ENCODE measurements at regions not wholly inside any gene's neighbourhood (a gene's known extent, or its start where the extent isn't known, plus 50 kb on each side); places are given as distances from the start of the nearest gene placed in this dataset.

DNA sequence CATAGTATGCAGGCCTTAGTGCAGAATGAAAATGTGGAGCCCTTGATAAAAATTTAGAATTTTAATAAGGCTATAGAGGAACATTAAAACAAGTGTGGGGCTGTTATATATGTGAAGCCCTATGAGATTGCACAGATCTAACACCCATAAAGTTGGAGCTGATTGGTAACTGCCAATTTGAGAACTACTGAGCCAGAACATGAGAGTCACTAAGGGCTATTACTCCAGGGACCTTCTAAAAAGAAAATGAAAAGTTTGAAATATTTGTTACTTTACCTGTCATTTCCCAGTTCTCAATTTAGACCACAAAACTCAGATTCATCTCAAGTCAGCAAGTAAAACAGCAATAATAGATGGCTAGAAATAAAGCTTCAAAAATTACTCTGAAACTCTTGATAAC lies 898.6 kb downstream of the TLE1 start:
- TF ChIP-seq ATF3 (IDR thresholded peaks at IDR 0.05; ENCODE audit: borderline replicate concordance, extremely low read depth, low read depth, low read length) (no peak), MAX (IDR thresholded peaks at IDR 0.05; ENCODE audit: low read depth, low read length) (no peak), JUND (IDR thresholded peaks at IDR 0.05; ENCODE audit: low read depth, low read length) (no peak), TARDBP (IDR thresholded peaks at IDR 0.05; ENCODE audit: borderline replicate concordance) (no peak), MYC (IDR thresholded peaks at IDR 0.05; ENCODE audit: insufficient read depth, insufficient read length, insufficient replicate concordance, low read length, severe bottlenecking) (no peak), EP300 (IDR thresholded peaks at IDR 0.05; ENCODE audit: borderline replicate concordance in 1 of 2, control insufficient read depth in 1 of 2, low read depth in 2 of 2, low read length in 2 of 2) (no peak), ZZZ3 (IDR thresholded peaks at IDR 0.05; ENCODE audit: control insufficient read depth, insufficient read length, low read depth) (no peak), POLR2A (IDR thresholded peaks at IDR 0.05; ENCODE audit: low read depth, low read length) (no peak), SIN3A (IDR thresholded peaks at IDR 0.05; ENCODE audit: low read depth, low read length) (no peak), POLR2AphosphoS2 (IDR thresholded peaks at IDR 0.05; ENCODE audit: low read depth, low read length) (no peak)
- TF ChIP-seq, protein P1, sequence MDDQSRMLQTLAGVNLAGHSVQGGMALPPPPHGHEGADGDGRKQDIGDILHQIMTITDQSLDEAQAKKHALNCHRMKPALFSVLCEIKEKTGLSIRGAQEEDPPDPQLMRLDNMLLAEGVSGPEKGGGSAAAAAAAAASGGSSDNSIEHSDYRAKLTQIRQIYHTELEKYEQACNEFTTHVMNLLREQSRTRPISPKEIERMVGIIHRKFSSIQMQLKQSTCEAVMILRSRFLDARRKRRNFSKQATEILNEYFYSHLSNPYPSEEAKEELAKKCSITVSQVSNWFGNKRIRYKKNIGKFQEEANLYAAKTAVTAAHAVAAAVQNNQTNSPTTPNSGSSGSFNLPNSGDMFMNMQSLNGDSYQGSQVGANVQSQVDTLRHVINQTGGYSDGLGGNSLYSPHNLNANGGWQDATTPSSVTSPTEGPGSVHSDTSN (IDR thresholded peaks at IDR 0.05; ENCODE audit: insufficient replicate concordance, low read depth, low read length): no peak
- TF ChIP-seq, protein P2, sequence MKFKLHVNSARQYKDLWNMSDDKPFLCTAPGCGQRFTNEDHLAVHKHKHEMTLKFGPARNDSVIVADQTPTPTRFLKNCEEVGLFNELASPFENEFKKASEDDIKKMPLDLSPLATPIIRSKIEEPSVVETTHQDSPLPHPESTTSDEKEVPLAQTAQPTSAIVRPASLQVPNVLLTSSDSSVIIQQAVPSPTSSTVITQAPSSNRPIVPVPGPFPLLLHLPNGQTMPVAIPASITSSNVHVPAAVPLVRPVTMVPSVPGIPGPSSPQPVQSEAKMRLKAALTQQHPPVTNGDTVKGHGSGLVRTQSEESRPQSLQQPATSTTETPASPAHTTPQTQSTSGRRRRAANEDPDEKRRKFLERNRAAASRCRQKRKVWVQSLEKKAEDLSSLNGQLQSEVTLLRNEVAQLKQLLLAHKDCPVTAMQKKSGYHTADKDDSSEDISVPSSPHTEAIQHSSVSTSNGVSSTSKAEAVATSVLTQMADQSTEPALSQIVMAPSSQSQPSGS (IDR thresholded peaks at IDR 0.05; ENCODE audit: low read length): no peak

All from GM12878 (cell line).